HCEC 1CT (cell line): ENCODE measurements at regions not wholly inside any gene's neighbourhood (a gene's known extent, or its start where the extent isn't known, plus 50 kb on each side); places are given as distances from the start of the nearest gene placed in this dataset.

Experiments used
- DNase-seq: peaks from one replicate; pipeline ENCODE4 v3.0.0-alpha.2; 2017

DNA sequence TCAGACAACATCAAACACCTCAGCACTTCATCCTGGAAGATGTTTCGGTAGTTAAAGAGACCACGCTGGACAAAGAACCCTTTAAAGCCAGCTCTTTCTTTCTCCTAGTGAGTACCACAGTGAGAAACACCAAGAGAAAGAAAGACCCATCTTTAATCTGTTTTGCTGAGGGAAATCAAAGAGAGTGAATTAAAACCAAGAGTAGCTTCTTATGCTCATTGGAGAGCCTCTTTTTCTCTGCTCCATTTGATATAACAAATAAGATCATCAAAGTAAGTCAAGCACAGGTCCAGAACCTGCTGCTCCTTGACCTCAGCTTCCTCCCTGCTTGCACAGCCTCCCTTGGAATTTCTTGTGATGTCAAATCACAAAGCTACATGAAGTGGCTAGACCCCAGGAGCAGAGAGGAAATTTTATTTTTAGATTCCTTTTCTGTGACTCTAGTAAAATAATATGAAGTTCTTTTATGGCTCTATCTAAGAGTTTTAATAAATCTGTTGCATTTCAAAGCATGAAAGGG is 436.4 kb downstream of the C3orf38 start:
- DNase-seq: no peak

DNA sequence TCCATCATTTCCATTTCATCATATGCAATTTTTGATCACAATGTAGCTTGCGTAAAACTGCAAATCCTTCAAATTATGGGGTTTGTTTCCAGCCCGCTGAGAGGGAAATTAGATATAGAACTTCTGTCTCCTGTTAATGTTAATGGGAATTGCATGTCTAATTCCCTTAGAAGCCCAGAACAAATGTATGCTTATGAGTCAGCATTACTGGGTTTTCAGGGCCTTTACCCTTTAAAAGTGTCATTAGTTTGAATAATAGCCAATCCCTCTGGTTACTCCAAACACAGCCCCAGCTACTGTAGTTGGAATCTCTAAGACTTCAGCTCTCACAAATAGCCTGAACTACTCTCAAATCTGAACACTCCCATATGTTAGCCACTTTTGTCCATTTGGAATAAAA is 439.4 kb downstream of the C3orf38 start:
- DNase-seq: no peak

DNA sequence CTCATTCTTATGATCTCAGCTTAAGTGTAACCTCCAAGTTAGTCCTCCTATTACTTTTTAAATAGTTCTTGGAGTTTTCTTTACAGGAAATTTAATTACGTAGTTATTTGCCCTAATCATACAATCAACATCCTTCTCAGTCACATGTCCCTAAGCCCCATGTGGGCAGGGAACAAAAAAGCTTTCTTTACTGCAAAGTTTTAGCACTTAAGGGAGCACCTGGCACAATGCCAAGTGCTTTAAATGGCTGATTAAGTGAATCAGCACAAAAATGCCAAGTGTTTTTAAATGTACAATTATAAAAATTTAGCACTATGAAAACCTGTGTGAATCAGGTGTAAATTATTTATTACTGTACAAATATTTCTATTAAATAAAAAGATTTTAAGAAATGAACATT is 445.3 kb downstream of the C3orf38 start:
- no peak for DNase-seq

DNA sequence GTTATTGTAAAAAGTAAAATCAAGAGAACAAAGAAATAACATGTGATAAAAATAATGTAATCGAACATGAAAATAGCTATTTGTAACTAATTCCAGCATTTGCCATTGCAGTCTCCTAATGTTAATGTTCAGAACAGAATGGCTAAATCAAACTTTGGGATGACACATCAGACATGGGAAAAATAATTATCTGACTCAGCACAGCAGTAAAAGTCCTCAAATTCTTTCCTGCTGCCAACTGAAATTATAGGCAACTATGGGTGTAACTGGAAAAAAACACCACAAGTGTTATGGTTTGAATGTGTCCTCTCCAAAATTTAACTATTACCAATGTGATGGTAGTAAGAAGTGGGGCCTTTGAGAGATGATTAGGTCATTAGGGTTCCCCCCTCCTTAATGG is 446.7 kb downstream of the C3orf38 start:
- no peak for DNase-seq

DNA sequence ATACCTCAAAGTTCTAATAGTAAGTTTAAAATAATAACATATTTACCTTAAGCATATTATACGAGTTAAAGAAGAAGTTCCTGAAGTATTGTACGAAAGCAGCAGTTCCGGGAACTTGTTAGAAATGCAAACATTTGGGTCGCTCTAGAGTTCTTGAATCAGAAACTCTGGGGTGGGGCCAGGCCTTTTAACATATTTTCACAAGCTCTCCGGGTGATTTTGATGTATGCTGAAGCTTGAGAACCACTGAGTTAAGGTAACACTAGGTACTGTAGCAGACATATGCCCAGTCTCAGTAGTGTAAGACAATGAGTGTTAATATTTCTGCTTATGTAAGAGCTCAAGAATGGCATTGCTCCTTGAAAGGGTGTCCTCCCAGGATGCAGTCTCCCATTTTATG is 461.1 kb downstream of the C3orf38 start:
- DNase-seq: no peak

DNA sequence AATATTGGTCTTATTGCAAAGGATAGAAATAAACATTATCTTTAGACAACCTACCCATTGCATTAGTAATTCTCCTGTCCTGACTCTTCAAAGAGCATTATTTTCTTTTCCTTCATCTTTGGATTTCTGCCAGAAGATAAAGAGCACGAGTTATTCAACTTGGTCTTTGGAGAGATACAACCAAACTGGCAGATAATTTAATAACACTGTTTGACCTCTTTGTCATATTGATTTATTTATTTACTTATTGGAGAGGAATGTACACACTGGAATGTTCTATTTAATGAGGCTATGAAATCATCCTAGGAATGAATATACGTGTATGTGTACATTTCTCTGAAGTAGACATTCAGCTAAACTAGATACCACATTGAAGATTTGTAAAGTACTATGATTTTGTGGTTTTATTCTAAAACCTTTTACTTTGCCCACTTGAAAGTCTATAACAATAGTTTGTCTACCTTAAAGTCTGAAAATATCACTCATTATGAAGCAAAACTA is 462.1 kb downstream of the C3orf38 start:
- no peak for DNase-seq

DNA sequence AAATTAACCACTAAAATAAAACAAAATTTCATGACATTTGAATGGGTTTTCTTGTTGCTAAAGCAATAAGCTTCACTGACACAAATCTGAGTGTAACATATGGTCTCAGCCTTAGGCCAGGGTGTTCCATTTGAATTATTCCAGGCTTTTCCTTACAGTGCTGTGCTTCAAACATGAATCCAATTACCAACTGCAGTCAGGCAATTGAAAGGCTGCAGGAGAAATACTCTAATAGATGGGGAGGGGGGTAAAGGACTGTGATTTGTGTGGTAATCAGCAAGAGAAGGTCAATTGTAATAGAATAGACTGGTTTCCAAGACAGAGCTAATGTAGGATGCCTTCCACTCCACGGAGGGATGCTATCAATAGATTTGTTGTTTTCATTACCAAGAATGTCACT is 466.7 kb downstream of the C3orf38 start:
- no peak for DNase-seq

DNA sequence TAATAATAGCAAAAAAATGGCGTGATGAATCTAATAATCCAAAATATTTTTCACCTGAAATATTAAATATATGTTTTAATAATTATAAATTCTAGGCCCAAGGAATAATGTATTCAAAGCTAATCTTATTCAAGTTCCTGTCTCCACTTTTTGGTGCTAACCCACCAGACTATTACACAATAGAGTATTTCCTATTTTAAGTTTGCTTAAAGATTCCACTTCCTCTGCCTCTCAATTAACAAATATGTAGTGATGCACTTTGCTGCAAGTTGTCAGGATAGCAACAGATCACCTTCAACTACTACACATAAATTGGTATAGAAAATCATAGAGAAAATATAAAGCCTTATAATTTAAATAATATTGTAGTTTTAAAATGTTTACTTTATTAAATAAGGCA is 467.5 kb downstream of the C3orf38 start:
- no peak for DNase-seq

DNA sequence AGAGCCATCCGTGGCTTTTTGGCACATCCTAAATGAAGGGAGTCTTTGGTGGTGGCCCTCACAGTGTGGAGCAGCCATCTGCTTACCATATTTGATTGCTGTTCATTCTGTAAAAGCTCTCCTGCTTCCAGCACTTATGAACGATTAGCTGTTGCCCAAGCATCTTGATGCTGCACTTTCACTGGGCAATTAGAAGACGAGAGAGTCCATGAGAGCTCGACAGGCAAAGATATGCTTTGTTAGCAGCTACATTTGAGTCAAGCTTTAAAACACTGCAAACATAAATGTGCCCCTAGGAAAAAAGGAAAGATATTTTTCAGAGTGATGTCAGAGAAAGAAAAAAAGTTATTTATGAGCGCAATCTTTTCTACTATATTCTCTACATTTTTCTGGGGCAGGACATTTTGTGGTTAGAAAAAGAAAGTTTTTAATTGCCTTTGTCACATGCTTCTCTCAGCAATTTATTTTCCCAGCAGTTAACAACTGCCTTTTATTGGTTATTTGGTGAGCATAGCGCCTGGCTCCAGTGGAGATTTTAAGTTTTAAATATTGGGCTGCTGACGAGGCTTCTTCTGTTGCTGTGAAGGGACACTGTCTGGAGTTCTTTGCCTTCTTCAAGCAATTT is 468.4 kb downstream of the C3orf38 start:
- DNase-seq: no peak

DNA sequence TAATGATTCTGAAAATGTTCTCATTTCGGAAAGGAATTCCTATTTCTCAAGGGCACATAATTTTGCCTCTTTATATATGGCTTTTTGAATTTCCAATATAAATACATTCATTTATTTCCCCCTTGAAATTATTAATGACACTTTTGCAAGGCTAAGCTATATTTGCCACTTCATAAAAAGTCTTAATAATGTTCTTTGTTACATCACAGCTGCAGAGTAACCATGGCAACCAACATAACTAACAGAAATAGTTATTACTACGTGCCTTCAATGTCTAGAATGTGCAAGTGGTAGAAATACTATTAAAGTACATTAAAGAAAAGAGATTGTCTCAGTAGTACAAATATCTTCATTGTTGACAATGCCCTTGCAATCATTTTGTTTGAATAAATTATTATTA is 471.8 kb downstream of the C3orf38 start:
- DNase-seq: no peak

DNA sequence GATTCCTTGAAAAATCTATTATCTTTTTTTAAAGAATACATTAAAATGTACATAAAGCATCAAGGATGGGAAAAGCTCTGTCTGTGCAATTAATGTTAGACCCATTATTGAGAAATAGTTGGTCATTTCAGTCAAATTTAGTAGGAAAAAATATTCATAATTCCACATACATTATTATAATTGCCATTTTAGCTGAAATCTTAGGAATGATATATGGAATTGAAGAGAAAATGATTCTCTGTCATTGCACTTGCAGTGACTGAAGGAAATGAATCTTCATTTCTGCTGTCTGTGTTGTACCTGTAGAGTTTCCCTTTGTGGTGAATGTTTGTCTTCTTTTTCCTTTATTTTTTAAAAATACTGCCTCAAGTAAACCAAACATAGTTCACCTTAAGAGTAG is 473.9 kb downstream of the C3orf38 start:
- DNase-seq: no peak

DNA sequence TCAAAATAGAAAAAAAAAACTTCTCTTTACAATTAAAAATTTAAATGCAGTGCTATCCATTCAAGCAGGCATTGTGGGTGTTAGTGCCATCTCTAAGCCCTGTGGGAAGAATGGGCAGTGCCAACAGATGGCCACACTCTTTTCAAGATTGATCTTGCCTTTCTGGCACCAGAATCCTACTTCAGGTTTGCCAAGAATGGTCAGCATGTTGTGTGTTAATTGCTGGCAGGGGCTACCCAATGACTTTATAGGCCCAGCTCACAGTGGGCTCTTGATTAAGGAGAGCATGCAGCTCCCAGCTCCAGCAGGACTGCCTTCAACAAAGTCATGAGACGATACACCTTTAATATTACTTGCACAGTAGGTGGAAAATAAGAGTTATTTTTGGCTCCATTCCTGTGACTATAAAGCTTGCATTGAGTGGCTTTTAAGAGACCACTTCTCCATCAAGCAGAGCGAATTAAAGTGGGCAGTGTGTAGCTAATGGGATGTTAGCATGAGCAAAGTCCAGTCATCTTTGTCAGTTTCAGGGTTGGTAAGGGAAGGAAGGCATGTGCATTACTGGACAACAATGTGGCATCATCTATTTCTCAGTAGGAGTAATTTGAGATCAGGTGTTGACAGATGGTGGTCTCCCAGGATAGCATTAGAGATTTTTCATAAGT is 476.8 kb downstream of the C3orf38 start:
- DNase-seq: no peak

DNA sequence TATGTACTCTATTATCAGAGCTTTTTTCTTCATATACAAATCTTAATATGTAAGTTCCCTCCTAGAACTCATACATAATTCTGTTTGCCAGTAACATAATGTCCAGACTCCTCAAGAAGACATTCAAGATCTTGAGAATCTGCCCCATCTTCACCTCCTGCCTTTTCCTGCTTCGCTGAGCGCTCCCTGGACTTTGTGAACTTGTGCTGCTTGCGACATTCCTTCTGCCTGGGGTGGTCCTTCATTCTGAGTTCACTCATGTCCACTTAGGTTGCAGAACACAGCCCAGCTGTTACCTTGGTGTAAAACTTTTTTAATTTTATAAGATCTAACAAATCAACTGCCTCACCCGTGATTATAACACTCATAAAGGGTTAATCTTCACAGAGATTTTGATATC is 478.5 kb upstream of the EPHA3 start:
- no peak for DNase-seq

DNA sequence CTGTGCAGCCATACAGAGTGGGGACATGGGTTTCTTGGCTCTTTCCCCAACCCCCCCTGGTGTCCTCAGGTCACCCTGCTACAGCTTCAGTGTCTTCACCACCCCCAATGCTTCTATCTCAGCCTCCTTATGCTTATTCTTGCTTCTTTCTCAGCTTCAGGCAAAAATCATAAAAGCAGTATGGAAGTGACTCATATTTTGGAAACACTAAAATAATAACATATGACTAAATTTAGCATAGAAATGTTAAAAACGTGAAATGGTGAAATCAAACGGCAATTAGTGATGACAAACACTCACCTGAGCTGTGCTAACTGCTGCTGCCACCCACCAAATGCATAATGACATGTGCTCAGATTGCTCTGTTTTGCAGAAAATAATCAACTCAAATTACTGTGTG is 475.2 kb upstream of the EPHA3 start:
- no peak for DNase-seq

DNA sequence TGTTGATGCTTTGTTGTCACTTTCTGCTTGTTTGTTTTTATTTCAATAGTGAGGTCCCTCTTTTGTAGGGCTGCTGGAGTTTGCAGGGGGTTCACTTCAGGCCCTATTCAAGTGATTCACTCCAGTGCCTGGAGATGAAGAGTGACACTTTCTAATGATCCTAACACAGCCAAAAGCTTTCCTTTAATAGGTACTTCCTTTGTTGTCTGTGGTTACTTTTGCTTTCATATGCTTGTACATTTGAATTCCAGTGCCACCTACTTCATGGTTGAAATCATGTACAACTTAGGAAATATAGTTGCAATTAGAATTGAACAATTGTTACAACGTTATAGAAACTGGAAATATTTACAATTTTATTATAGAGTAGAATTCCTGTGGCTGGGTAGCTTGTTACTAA is 466.8 kb upstream of the EPHA3 start:
- DNase-seq: no peak

DNA sequence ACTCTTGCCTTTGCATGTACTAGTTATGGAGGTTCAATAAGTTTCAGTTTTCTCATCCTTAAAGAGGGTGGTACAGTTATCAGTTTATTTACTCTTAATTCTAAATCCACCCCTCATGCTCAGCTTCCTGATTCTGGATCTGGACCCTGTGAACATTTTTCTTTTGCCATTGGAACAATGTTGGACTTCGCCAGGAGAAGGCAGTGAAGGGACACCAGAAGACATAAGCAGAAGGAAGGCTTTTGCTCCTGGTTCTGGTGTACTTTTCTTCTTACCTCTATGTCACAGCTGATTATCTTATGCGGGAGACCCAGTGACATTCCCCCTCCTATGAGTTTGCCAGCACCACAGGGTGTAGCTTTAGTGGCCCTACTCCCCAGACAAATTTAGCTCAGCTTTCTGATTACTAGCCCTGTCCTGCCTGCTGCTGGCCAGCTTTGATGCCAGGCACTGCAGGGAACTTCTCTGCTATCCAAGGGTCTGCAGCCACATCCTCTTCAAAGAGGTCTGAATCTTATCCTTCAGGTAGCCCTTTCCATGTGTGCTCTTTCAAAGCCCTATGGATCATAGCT is 466.3 kb upstream of the EPHA3 start:
- DNase-seq: no peak

DNA sequence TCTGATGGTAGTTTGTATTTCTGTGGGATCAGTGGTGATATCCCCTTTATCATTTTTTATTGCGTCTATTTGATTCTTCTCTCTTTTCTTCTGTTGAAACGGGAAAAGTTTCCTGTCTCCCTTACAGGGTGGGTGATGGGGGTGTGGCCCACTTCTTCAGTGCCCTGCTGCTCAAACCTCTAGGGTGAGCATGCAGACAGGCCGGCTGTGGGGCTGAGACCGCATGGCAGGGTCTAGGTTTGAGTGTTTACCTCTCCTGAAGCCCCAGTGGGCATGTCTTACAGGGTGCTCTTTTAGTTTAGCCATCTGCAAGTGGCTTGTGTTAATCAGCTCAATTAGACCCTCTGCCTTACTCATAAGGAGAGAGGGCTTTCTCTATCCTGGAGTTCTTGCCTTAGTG is 450.0 kb upstream of the EPHA3 start:
- no peak for DNase-seq

DNA sequence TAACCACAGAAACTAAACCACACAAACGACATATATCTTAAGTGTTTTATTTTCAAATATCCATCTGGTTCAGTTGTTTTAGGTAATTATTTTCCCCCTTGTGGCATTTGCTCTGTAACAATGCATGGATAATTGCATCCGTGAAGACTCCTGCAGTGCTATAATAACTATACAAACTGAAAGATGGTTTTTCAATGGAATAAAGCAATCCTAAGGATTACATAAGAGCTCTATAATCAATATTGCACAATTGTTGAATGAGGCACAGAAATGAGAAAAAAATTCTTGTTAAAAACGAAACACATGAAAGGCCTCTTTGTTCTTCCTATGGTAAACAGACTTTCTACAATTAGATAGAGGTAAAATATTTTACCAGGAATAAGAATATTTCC is 446.0 kb upstream of the EPHA3 start:
- DNase-seq: no peak

DNA sequence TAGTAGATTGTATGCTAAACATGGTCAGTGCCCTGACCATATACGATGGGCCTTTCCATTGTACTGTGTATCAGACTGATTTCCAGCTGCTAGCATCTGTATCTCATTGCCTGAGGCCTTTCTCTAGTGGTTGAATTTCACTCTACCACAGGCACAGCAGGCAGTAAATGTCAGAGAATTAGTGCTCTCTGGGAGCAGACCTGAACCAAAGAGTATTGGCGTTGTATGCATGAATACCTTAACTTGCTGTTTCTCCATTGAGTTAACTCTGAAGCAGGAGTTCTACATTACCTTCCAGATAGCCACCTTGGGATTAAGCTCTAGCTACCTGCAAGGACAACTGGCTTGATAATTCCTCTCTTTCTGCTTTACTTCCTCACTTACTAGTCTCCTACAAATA is 439.2 kb upstream of the EPHA3 start:
- DNase-seq: no peak

DNA sequence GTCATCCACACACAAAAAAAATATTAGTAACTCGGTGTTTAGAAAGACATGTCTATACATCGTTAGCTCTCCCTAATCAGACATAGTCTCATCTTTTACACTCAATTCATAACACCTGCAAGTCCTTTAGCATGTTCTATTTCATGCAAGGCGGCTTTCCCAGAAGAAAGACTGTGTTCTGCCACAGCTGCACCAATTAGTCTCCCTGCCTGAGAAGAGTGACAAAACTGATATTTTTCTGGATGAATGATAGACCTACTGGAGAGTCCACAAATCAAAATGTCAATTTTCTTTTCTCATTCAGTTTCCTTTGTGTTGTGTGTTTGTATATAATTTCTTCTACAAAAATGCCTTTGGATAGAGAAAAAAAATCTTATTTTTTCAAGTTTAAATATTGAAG is 435.8 kb upstream of the EPHA3 start:
- no peak for DNase-seq

DNA sequence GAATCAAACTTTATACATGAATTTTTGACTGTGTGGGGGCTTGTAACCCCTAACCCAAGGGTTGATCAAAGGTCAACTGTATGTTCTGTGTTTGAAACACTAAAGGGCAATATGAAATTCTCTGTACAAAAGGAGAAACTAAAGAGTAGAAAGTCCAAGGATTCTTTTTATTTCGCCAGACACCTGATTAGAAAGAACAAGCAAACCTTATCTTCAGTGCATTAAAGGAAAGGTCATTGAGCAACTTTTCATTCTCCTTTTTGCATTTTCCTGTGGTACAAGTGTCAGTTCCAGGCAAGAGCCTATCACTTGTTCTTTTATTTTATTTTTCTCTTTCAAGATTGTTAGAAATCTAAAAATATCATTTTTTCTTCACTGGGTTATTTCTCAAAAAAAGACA is 430.1 kb upstream of the EPHA3 start:
- DNase-seq: no peak

DNA sequence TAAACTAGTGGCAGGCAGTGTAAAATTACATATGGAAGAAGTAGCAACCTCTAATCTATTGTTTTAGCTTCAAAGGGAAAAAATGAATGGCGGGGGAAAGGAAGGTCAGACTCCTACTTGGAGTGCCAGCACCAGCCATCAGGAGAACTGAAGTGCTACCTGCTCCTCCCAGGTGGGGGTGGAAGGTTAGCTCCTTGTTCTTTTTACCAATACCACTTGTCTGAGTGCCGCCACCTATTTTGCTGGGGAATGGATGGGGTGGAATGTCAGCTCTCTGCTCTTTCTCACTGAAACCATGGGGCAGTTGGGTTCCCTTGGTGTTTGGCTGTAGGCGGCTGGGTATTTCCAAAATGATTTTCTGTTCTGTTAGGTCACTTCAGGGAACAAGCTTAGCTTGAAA is 428.7 kb upstream of the EPHA3 start:
- no peak for DNase-seq

DNA sequence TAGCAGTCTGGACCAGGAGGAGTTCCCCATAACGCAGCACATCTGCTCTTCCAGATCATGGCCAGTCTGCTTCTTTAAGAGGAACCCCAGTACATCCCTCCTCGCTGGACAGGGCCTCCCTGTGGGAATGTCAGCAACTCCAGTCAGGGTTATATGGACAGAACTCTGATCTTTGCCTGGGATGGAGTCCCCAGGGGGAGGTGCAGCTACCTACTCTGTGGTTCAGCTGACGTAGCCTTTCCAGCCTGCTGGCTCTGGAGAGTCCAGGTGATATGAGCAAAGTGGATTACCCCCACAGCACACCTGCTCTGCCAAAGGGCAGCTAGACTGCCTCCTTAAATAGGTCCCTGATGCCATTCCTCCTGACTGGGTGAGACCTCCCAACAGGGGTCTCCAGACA is 417.1 kb upstream of the EPHA3 start:
- no peak for DNase-seq

DNA sequence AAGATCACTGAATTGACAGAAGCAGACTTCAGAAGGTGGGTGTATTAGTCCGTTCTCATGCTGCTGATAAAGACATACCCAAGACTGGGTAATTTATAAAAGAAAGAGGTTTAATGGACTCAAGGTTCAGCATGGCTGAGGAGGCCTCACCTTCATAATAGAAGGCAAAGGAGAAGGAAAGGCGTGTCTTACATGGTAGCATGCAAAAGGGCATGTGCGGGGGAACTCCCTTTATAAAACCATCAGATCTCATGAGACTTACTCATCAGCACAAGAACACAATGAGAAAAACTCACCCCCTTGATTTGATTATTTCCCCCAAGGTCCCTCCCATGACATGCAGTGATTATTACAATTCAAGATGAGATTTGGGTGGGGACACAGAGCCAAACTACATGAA is 416.3 kb upstream of the EPHA3 start:
- no peak for DNase-seq
